ENCODE measurements at regions not wholly inside any gene's neighbourhood (a gene's known extent, or its start where the extent isn't known, plus 50 kb on each side); places are given as distances from the start of the nearest gene placed in this dataset.
A peak's percentile ranks its signal among the peaks of the same experiment; 100 is the strongest.
"Not testable (repeated sequence)": the region's sequence is repeated elsewhere in the genome, so short reads cannot be mapped to it uniquely, and the experiment has no call there.

DNA sequence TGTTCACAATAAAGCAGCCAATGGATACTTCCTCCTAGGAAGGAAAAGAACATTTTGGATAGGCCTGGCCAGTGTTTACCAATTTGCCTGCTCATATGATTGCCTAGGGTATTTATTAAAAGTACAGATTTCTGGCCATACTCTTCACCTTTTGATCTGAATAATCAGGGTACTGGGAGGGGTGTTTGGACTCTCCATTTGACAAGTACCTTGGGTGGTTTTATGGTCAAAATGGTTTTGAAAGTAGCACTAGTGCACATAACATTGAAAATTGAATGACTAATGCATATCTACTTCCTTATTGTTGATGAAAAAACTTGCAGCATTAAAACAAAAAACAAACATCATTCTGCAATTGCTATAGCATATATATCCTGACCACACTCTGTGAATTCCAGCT, 333.3 kb upstream of the CDH2 start:
- DNase-seq (ENCODE audit: low spot score) = no peak

DNA sequence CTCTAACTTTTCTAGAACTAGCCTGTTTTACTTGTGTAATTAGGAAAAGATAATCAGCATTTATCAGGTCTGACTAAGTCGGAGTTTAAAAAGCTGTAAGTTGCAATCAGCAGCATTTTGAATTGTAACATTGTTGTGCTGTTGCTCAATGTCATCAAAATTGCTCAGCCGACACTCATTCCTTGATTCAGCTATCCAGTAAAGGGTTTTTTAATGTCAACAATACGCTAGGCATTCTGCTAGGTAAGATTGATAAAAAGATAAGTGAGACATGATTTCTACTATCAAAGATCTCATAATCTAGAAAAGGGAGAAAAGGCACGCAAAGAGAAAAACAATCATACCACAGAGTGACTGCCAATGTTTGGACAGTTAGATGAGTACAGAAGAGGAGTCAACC, 327.1 kb upstream of the CDH2 start:
- DNase-seq (ENCODE audit: low spot score) = no peak

DNA sequence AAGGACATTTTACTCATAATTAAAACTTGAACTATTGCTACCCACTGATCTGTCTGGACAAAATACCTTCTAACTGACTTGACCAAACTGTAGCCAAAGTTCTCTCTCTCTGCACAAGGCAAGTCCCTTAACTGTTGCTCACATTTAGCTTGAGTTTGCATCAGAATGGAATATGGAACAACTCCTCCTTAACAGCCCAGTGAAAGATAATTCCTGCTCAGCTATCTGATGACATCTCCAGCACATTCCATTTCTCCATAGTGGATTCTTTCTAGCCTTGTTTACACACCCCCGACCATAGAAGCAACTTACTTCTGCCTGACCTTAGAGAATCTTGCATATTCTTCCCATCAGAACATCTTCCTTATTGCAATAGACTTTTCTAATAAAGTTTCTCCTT, 317.2 kb upstream of the CDH2 start:
- peak; percentile 19 for DNase-seq (ENCODE audit: low spot score)

DNA sequence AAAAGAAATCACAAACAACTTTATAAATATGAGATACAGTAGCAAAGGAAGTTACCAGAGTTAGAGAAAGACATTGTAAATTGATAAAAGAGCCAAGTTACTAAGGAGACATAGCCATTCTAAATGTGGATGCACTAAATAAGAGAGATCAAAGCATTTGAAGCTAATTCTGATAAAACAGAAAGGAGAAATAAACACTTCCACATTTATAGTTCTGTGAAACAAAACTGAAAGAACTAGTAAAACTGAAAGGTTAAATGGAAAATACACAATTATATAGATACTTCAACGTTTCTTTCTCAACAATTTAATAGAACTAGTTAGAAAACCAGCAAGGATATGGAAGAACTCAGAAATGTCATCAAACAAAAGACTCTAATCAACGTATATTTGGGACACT, 309.0 kb upstream of the CDH2 start:
- DNase-seq (ENCODE audit: low spot score) = no peak

DNA sequence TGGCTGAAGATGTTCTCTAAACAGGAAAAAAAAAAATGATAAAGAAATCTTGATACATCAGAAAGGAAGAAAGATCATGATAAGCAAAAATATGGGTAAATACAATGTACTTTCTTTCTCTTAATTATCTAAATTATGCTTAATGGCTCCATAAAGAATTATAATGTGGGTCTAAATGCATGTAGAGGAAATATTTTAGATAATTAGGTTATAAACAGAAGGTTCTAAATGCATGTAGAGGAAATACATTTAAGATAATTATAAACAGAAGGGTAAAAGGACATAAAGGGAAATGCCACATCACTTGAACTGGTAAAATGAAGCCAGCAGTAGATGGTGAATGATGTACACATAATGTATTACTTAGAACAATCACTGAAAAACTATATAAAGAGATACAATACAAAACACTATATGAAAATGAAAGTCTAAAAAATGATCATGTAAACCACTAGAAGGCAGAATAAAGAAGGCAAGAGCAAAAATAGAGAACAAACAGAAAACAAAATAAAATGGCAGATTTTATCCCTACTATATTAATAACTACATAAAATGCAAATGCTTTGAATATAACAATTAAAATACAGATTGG, 308.4 kb upstream of the CDH2 start:
- no peak for DNase-seq (ENCODE audit: low spot score)

DNA sequence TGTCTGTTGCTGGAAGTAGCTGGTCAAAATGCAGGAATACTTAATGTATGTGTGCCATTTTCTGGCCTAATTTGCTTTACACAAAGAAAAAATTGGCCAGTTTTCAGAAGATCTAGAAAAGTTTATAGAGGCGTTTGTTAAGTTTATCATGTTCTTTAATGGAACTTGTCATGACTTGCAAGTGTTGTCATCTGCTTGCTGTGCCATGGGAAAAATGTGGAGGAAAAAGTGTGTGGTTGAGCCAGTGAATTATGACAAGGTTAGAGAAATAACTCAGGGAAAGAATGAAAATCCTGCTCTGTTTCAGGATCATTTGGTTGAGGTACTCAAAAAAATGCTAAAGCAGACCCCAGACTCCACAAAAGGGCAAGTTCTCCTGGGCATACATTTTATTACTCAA, 301.6 kb upstream of the CDH2 start:
- DNase-seq (ENCODE audit: low spot score) = no peak

DNA sequence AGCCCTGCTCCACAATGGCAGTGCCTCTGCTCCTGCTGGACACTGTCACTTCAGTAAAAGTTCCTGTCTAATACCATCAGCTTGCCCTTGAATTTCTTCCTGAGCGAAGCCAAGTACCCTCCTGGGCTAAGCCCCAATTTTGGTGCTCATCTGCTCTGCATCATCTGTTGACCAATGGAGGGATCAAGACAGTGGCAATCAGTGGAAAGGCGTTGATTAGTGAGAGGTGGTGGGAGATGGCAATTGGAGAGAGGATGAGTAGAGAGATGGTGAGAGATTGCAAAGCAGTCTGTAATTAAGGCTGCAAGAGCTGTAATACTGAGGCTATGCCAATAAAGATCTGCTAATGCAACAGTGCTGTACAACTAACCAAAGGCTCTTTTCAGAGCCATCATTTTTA, 299.4 kb upstream of the CDH2 start:
- DNase-seq (ENCODE audit: low spot score) = no peak

DNA sequence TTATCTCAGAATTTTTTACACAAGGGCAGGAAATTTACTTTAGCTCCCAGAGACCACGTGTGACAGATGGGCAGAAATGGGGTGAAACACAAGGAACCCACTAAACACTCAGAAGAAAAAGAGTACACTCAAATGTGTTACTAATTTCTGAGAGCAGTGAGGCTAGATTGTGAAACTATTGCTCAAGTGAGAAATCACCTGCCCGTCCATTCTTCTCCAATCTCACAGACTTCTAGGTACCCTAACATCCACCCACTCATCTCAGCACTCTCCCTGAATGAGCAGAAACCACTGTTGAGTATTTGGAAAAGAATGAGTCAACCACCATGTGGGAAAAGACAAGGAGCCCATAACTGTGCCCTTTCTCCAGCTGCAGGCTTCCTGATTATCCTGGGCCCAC, 293.0 kb upstream of the CDH2 start:
- DNase-seq (ENCODE audit: low spot score) = no peak

DNA sequence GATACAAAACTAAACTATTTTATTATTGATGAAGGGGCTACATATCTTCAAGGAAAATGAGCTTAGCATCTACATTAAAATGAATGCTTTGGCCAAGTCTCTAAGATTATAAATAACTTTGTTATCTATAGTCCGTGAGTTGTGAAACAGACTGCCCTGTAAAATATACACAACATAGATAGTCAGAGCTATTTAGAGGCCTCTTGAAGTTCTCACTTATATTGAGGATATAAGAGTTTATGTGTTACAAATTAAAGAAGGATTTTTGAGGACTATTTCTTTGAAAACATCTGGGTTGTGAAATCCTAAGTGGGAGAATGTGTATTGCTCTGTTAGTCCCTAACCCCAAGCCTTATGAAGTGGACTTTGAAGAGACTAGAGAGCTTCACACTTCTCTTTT, 292.0 kb upstream of the CDH2 start:
- no peak for DNase-seq (ENCODE audit: low spot score)

DNA sequence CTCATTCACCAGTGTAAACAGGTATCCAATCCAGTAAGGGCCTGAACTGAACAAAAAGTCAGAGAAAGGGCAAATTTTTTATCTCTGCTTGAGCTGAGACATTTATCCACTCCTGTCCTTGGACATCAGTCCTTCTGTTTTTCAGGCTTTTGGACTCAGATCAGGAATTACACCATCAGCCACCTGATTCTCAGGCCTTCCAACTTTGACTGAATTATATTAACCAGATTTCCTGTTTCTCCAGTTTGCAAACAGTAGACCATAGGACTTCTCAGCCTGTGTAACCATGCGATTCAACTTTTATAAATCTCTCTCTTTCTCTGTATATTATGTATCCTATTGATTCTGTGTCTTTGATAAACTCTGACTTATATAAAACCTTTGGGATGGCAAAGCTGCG, 289.3 kb upstream of the CDH2 start:
- DNase-seq (ENCODE audit: low spot score) = no peak

DNA sequence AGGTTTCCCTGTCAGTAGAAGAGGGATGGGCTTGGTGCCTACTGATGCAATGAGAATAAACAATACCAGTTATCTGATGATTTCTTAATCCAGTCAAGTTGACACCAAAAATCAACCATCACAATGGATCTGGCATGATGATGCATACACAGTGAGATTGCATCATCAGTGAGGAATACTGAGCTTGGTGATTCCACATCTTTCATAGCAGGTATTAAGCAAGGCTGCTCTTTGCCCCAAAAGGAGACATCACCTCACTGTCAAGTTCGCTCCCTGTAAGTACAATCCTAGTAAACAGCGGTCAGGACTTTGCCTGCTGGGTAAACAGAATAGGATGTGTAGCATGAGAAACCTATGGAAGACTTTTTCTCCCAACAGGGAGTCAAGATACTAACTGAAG, 282.7 kb upstream of the CDH2 start:
- no peak for DNase-seq (ENCODE audit: low spot score)

DNA sequence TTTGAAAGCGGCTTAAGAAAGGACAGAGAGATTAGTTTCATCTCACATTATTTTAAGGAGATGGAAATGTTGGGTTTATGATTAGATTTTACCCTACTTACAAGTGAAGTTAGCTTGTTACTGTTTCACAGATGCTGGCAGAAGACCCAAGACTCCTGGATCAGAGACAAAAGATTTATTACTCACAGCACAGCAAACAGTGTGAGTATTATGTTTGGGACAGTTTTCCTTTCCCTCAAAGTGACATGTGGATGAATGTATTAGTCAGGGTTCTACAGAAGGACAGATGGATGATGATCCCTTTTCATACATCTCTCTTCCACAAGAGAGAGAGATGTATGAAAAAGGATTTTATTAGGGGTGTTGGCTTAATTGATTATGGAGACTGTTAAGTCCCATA, 281.8 kb upstream of the CDH2 start:
- DNase-seq (ENCODE audit: low spot score) = no peak

DNA sequence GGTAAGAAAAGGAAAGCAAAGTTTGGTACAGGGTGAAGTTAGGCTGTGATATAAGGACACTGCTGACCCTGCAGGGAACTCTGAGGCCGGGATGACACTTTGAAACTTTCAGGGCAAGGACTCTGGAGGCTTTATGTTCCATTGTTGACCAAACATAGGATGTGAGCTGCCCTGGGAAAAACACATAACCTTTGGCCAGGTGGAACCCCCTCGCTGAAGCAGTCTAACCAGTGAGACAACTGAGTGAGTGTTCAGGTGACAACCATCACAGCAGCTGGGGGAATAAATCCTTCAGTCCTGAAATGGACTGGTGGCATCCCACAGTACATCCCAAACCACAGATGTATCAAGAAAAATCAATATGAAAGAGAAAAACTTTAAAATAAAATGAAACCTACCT, 280.9 kb upstream of the CDH2 start:
- no peak for DNase-seq (ENCODE audit: low spot score)

DNA sequence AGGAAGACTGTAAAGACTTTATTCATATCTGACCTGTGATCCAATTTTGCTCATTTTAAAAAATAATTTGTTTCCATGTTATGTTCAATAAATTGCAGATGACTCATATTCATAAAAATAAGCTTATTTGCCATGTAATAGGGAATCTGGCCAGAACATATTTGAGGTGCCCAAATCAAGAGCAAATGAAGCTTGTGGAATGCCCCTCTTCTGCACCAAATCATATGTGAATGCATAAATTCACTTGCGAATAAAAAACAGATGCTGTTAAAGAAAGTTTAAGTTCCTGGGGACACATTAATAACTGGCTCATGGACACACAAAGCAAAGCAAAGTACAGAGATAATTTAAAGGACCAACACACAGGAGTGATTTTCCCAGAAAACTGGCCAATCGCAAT, 279.0 kb upstream of the CDH2 start:
- DNase-seq (ENCODE audit: low spot score) = no peak

DNA sequence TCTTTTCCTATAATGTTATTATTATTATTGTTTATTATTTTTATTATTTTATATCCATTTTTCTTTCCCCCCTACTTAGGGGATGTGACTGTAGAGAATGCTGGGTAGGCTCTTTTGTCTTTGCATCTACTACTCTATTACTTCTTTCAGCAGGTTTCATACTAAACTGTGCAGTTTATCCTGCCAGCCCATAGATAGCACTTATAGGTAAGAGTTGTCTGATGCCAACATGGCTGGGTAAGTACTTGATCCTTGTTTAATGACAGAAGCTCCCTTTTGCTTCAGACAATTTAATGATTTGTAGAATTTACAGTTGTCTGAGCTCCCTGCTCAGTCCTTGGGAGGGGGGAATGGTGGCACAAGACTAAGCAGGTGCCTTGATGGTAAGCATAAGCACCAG, 262.9 kb upstream of the CDH2 start:
- no peak for DNase-seq (ENCODE audit: low spot score)

DNA sequence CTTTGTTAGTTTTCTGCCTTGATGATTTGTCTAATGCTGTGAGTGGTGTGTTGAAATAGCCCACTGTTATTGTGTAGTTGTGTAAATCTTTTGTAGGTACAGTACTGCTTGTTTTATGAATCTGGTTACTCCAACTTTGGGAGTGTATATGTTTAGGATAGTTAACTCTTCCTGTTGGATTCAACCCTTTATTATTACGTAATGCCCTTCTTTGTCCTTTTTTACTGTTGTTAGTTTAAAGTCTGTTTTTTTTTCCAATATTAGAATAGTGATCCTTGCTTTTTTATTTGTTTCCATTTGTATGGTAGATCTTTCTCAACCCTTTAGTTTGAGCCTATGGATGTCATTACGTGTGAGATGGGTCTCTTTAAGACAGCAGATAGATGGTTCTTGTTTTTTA, 261.5 kb upstream of the CDH2 start:
- no peak for DNase-seq (ENCODE audit: low spot score)

DNA sequence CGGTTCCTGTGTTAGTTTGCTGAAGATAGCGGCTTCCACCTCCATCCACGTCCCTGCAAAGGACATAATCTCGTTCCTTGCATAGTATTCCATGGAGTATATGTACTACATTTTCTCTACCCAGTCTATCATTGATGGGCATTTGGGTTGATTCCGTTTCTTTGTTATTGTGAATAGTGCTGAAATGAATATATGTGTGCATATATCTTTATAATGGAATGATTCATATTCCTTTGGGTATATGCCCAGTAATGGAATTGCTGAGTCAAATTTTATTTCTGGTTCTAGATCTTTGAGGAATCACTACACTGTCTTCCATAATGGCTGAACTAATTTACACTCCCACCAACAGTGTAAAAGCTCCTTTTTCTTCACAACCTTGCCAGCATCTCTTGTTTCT, 255.4 kb upstream of the CDH2 start:
- no peak for DNase-seq (ENCODE audit: low spot score)

DNA sequence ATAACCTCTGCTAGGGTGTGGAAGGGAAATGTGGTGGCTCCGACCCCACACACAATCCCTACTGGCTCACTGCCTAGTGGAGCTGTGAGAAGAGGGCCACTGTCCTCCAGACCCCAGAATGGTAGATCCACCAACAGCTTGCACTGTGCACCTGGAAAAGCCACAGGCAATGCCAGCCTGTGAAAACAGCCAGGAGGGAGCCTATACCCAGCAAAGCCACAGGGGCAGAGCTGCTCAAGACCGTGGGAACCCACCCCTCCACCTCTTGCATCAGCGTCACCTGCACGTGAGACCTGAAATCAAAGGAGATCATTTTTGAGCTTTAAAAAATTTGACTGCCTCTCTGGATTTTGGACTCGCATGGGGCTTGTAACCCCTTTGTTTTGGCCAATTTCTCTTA, 249.0 kb upstream of the CDH2 start:
- DNase-seq (ENCODE audit: low spot score) = no peak

DNA sequence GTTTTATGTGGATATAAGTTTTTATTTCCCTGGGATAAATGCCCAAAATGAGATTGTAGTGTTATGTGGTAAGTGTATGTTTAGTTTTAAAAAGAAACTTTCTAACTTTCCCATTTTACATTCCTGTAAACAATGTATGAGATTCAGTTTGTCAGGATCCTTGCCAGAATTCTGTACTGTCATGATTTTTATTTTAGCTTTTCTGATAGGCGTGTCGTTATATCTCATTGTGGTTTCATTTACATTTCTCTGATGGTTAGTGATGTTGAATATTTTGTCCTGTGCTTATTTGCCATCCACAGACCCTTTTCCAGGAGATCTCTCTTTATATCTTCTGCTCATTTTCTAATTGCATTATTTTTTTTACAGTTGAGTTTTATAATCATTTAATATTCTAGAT, 245.6 kb upstream of the CDH2 start:
- DNase-seq (ENCODE audit: low spot score) = no peak

DNA sequence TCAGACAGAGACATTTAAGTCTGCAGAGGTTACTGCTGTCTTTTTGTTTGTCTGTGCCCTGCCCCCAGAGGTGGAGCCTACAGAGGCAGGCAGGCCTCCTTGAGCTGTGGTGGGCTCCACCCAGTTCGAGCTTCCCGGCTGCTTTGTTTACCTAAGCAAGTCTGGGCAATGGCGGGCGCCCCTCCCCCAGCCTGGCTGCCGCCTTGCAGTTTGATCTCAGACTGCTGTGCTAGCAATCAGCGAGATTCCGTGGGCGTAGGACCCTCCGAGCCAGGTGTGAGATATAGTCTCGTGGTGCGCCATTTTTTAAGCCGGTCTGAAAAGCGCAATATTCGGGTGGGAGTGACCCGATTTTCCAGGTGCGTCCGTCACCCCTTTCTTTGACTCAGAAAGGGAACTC, 245.0 kb upstream of the CDH2 start:
- DNase-seq (ENCODE audit: low spot score) = not testable (repeated sequence)

DNA sequence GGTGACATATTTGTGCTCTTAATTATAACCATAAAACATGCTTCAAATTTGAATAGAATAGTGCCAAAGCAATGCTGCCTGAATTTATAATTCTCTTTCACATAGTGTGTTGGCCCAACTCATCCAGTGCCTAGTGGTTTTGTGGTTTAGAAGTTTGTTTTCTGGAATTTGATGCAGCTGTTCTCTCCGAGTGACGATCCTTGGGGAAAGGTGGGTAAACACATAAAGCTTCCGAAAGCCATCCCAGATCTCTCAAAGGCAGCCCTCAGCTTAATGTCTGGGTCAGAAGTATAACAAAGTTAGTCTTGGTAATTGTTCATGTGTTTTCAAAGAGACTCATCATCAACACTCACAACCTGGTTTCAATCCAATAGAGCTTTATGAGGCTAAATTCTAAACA, 235.6 kb upstream of the CDH2 start:
- peak; percentile 21 for DNase-seq (ENCODE audit: low spot score)

DNA sequence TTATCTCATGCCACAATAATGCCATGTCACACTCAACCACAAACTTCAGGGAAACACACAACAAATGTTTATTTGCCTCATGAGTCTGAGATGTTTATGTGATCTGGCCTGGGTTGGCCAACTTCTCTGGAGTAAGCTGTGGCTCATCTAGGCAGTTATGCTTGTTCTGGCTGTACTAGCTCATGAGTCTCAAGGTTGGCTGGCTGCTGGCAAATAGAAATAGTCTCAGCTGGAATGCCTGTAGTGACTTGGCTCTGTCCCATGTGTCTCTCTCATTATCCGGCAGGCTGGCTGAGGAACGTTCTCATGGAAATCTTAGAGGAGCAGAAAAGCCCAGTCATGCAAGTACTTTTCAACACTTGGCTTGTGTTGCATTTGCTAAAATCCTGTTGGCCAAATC, 234.9 kb upstream of the CDH2 start:
- DNase-seq (ENCODE audit: low spot score) = peak; percentile 73

DNA sequence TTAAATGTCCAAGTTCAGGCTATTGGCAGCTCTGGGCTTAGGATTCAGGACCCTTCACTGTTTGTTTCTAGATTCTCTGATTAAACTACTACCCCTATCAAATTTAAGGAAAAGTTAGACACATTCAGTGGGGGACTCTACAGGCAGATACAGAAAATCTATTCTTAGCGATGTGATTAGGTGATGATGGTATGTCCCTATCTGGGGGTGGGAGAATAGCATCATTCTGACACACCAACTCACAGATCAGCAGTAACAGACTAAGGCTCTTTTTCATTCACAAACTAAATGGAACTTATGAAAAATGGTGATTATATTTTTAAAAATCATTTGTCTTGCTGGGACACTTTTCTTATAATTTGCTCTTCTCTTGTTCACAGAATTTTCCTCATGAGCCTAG, 232.9 kb upstream of the CDH2 start:
- no peak for DNase-seq (ENCODE audit: low spot score)

DNA sequence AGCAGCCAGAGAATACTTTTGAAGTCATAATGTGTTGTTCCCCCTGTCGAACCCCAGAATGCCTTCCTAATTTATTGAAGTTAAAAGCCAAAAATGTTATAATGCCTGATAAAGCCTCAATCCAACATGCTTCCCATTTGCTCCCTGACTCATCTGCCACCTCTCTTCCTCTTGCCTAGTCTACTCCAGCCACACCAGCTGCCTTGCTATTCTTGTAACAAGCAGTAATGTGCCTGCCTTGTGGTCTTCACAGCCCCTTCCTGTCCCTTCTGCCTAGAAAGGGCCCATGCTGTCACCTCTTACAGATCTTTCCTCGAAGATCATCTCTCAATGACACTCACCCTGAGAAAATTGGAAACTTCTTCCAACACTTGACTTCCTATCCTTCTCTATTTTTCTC, 231.6 kb upstream of the CDH2 start:
- no peak for DNase-seq (ENCODE audit: low spot score)

DNA sequence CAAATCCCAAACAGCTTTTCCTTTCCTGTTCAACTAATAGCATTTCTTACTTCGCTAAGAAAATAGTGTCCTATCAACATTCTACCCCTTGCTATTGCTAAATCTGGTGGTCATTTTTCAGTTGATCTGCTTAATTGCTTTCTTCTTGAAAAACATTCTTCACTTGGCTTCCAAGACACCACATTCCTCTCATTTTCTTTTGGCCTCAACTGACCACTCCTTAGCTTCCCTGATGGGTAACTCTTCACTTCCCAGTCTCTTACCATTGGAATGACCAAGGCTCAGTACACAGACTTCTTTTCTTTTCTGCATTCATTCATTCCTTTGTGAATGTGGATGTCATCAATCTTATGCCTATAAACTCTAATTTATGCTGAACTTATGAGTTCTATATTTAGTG, 230.8 kb upstream of the CDH2 start:
- peak; percentile 28 for DNase-seq (ENCODE audit: low spot score)

All from AG20443 (cell line).